GM18505 (cell line): ENCODE measurements at regions not wholly inside any gene's neighbourhood (a gene's known extent, or its start where the extent isn't known, plus 50 kb on each side); places are given as distances from the start of the nearest gene placed in this dataset.
"Not testable (repeated sequence)": the region's sequence is repeated elsewhere in the genome, so short reads cannot be mapped to it uniquely, and the experiment has no call there.

Experiments
- ATAC-seq: cut with Tn5 transposase; IDR thresholded peaks from one replicate; pipeline ENCODE4 v1.9.1; 2021; ENCODE audit not compliant: unreplicated experiment
- POLR2A ChIP-seq: IDR thresholded peaks from 4 replicates; pipeline ENCODE4 v1.6.1; 2011; ENCODE audit warnings: borderline replicate concordance; ENCODE audit not compliant: insufficient read depth, insufficient read length; ENCODE audit errors: extremely low read depth

- TF ChIP-seq POLR2A = no peak
- ATAC-seq = no peak
Observed at GRCh38 chr1:163609858-163610257, 288.1 kb downstream of the NUF2 start.

GRCh38 chr1:163610486-163610885, 288.7 kb downstream of the NUF2 start:
- no peak for ATAC-seq
- no peak for TF ChIP-seq POLR2A

- no peak for TF ChIP-seq POLR2A
- no peak for ATAC-seq
Observed at GRCh38 chr1:163614361-163614760, 292.6 kb downstream of the NUF2 start.

DNA sequence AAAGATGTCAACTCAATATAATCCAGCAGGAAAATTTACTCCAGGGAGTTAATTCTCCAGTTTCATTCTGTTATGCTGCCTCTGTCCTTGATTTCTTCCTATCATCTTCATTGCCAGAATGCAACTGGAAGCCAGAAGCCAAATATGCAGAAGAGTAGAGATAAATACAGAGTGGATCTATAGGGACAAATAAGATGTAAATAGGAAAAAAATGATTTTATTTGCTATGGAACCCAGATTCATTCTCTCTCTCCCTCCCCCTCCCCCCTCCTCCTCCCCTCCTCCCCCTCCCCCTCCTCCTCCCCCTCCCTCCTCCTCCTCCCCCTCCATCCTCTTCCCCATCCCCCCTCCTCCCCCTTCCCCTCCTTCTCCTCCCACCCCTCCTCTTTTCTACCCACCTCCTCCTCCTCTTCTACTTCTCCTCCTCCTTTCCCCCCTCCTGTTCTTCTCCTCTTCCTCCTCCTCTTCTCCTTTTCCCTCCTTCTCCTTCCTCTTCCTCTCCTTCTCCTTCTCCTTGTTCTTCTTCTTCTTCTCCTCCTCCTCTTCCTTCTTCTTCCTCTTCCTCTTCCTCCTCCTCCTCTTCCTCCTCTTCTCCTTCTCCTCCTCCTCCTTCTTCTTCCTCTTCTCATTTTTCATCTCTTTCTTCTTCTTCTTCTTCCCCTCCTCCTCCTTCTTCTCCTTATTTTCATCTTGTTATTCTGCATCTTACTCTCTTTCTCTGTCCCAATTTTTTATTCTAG, 306.4 kb downstream of the NUF2 start:
- ATAC-seq = no peak
- TF ChIP-seq POLR2A = no peak

GRCh38 chr1:163632269-163632668, 310.5 kb downstream of the NUF2 start:
- no peak for ATAC-seq

DNA sequence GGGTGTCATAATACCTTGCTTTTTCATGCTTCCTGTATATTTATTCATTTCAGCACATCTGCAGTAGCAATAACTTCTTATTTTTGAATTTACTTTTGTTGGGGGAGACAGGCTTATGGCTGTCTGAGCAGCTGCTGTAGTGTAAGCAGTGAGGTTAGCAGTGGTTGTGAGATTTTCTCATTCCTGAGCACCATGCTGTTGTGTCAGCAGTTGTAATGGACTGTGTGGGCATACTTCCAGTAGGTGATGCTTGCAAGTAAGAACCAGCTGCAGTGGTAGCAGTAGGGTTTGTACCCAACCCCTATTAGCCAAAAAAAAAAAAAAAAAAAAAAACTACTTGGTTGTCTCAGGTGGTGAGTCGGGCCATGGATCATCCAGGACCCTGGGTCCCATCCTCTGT, 311.6 kb downstream of the NUF2 start:
- ATAC-seq = no peak
- no peak for TF ChIP-seq POLR2A

More at GRCh38 chr1:163632269-163632668, 310.5 kb downstream of the NUF2 start:
- TF ChIP-seq POLR2A = no peak

DNA sequence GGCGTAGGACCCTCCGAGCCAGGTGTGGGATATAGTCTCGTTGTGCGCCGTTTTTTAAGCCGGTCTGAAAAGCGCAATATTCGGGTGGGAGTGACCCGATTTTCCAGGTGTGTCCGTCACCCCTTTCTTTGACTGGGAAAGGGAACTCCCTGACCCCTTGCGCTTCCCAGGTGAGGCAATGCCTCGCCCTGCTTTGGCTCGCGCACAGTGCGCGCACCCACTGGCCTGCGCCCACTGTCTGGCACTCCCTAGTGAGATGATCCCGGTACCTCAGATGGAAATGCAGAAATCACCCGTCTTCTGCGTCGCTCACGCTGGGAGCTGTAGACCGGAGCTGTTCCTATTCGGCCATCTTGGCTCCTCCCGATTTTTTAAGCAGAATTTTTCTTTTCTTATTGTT, 323.9 kb downstream of the NUF2 start:
- ATAC-seq = not testable (repeated sequence)

- no peak for ATAC-seq
- TF ChIP-seq POLR2A = no peak
Observed at GRCh38 chr1:163650624-163651023, 328.9 kb downstream of the NUF2 start.

GRCh38 chr1:163652441-163652840, 330.7 kb downstream of the NUF2 start:
- no peak for TF ChIP-seq POLR2A
- no peak for ATAC-seq

DNA sequence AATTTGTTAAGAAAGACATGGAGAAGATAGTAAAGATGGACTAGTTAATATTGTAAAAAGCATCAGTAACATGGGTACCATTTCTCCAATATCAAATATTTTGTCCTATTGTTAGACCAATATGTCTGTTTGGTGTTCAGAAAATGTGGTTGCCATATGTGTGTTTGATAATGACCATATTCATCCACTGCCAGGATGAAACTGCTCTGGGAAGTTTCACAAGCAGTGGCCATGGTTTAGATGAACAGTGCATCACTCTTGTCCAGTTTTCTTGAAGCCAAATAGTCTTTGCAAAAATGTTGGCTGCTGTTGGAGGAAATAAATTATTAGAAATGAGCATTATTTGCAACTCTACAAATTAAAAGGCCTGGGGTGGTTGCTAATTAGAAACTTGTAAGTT, 333.8 kb downstream of the NUF2 start:
- ATAC-seq = no peak
- no peak for TF ChIP-seq POLR2A

GRCh38 chr1:163656095-163656759, 334.5 kb downstream of the NUF2 start:
- no peak for TF ChIP-seq POLR2A
- no peak for ATAC-seq

DNA sequence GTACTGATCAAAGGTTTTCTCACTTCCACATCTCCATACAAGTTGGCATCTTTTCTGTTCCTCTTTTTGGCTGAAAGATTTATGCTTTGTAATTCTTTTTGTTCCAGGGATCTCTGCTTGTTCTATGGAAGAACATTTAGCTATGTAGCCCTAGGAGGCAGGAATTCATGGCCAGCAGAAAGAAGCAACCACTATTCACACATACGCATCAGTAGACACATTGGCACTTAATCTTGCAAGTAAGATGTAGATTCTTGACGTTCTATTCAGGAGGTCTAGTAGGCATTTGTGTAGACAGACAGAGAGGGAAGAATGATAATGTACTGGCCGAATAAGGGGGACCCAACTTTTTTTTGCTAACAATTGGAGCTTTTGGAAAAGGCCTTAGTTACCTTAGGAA, 336.0 kb downstream of the NUF2 start:
- ATAC-seq = no peak
- TF ChIP-seq POLR2A = no peak

DNA sequence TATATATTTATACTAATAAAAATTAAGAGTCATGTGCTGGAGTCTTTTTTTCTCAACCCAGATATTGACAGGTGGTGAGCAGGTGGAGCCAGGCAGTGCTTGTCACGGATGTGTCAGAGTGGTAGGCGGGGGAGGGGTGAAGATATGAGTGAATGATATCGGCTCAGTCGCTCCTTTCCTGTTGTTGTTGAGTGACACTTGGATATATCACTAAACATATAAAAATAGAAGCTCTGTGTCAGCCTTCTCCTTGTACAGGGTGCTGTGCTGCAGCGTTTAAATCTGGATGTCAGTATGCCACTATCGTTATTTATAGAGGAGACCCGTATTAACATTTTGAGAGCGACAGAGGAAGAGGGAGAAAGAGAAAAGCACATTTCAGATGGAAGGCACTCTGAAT, 339.6 kb downstream of the NUF2 start:
- ATAC-seq = no peak
- TF ChIP-seq POLR2A = no peak

DNA sequence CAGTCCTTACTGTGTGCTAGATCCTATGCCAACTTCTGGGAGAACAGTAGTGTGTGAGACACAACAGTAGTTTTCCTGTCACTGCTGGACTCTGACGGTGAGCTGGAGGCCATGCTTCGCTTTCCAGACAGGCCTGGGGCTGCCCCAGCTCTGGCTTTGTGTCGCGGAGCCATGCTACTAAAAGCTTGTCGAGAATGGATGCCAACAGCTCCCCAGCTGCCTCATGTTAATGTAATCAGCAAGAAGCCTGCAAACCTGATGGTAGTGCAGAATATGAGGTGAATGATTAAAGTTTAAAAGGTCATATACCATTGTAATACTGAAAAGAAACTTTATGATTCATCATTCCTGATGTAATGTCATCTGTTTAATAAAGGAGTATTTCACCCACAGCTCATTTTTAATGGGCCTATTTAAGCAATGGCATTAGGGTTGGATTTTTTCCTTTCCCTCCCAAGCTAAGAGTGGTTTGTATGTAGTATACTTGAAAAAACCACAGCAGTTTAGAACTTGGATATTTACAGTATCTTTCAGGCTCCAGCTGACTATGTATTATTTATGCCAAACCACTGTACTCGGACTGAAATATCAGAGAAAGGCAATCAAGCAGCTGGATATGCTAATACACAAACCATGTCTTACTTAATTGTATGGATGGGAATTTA, 343.0 kb downstream of the NUF2 start:
- ATAC-seq = no peak
- no peak for TF ChIP-seq POLR2A

GRCh38 chr1:163668472-163668871, 346.7 kb downstream of the NUF2 start:
- no peak for TF ChIP-seq POLR2A
- no peak for ATAC-seq
